Lower leg skin (tissue), 3 donors: ENCODE measurements at regions not wholly inside any gene's neighbourhood (a gene's known extent, or its start where the extent isn't known, plus 50 kb on each side); places are given as distances from the start of the nearest gene placed in this dataset.

ENCODE experiments used
- CTCF ChIP-seq, 3 donors: fragments of 450-650 bp; IDR thresholded peaks; one replicate each; pipeline ENCODE4 v1.5.1; 2016; ENCODE audit warnings: antibody characterized with exemption in 3 of 3, mild to moderate bottlenecking in 3 of 3, moderate library complexity in 2 of 3
- POLR2A ChIP-seq, 2 donors: fragments of 450-650 bp; IDR thresholded peaks; one replicate each; pipeline ENCODE4 v1.6.1; 2016 to 2017; ENCODE audit warnings: antibody characterized with exemption in 2 of 2, mild to moderate bottlenecking in 1 of 2, moderate library complexity in 1 of 2

GRCh38 chr12:86929962-86930361, 673.8 kb upstream of the MGAT4C start:
- TF ChIP-seq CTCF (IDR thresholded peaks at IDR 0.05) (no peak), POLR2A (IDR thresholded peaks at IDR 0.05) (no peak)
